ENCODE measurements at regions not wholly inside any gene's neighbourhood (a gene's known extent, or its start where the extent isn't known, plus 50 kb on each side); places are given as distances from the start of the nearest gene placed in this dataset.
"Not testable (repeated sequence)": the region's sequence is repeated elsewhere in the genome, so short reads cannot be mapped to it uniquely, and the experiment has no call there.

DNA sequence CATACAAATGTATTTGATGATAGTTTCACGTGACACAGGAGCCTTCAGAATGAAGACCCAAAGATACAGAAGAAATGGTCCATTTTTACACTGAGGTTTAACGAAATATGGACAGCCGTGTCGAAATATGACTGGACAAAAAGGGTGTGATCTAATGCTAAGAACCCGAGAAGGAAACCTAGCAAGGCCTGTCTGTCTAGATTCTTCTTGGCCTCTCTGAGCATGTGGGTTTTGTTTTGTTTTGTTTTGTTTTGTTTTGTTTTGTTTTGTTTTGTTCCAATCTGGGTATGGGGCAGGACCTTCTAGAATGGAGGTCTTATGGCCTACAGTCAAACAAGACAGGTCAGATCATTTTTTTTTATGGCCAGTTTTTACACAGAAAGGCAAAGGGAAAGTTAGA lies 242.7 kb upstream of the STT3B start:
- no peak for DNase-seq (ENCODE audit: low read depth)

GRCh38 chr3:31291818-31292217 lies 240.9 kb upstream of the STT3B start:
- DNase-seq (ENCODE audit: low read depth), result no peak

DNA sequence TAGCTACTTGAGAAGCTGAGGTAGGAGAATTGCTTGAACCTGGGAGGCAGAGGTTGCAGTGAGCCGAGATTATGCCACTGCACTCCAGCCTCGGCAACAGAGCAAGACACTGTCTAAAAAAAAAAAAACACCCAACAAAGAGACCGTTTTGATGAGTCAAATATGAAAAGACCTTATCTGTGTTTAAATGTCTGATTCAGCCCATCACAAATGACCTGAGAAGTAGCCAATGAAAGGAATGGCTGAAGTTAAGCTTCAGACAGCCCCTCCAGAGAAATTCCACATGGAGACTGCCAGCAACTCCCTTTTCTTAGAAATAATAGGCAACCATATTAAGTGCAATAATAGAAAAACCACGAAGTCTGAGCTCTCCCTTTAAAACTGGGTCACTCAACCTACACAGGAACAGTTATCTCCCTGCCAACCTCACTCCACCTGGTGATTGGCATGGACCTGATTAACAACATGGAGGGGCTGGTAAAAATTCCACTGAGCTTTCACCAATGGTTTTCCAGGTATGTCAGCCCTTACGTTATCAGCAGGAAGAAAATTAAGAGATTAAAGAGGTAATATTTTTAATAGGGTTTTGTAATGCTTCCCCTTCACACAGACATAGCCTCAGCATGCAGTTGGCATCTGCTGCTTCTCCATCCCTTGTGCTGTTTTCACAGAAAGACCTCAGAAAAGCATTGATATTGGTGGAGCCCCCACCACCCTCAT lies 238.1 kb upstream of the STT3B start:
- DNase-seq (ENCODE audit: low read depth), result no peak

DNA sequence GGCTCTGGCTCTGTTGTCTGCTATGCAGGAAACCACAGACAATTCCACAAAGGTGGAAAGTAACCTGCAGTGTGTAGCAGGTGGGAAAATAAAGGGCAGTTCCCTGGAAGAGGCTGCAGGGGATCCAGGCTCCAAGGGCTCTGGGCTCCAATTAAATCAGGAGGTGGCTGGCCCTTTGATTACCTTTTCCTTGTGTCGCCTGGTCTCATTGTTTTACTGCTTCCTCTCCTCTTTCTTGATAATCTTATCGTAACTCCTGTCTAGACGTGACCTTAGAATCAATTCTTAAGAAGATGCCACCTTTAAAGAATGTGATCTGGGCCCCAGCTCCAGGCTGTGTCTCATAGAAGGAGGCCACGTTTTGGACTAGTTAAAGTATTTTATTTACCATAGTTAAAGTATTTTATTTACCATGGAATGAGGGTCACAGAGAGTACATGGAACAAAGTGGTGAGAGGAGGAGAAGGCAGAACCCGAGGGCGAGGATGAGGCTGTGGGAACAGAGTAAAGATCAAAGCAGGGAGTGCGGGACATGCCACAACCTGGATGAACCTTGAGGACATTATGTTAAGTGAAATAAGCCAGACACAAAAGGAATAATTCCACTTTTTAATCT lies 237.5 kb upstream of the STT3B start:
- DNase-seq (ENCODE audit: low read depth), result no peak

DNA sequence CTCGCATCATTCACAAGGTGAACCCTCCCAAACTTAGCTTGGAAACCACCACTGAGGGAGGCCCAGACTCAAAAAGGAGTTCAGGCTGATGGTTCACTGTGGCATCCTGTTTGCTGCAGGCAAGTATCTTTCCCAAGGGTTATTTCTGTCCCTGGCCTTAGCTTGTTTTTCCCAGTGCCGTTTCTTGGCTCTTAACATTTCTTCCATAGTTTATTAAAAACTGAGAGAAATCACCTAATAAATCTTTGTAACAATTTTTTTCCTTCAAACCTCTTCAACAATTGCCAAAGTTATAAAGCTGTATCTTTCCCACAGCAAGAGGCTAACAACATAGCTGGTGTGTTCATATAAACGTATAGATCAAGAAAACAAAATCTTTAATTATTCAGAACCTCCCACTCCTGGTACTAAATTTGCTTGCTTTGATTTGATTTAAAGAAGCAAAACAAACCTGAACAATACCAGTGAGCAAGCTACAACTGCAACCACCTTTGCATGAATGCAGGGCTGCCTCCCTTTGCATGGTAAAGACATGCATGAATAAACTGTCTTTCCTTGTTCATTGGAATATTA lies 234.9 kb upstream of the STT3B start:
- no peak for DNase-seq (ENCODE audit: low read depth)

DNA sequence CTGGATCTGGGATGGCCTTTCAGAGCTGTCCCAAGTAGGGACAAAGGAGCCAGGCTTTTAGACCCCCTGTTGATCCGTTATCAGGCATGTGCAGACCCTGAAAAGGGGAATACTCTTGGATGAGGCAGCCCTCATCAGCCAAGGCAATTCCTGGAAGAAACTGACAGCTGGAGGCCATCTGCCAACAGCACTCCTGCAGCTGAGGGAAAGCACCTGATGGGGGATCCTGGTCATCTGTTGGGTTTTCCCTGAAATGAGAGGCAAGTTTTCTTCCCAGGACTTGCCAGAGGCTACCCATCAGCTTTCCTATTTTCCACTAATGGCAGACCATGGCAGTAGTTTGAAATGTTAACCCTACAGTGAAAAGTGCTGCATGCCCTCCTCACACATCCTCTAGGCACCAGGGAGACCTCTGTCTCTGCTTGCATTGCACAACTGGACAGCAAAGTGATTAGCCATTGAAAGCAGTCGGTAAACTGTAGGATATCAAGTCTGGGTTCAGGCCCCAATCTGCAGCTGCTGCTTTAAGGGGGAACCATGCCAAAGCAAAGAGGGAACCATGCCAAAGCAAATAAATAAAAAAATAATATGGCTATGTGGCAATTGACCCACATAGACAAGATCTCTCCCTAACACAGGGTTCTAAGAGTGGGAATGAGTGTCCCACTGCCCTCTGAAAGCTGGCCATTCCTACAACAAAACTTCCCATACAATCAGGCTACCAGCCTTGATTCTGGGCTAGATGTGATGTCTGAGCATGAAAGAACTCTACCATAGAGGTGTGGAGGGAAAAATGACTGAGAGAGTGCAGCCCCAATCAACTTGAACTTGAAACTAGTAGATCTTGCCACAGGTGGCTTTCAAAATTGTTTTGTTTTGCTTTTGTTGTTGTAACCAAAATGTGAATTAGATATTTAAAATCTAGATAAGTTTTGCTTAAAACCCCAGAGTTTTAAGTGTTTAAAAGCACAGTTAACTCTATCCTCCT lies 232.0 kb upstream of the STT3B start:
- DNase-seq (ENCODE audit: low read depth), result no peak

GRCh38 chr3:31302343-31302742 lies 230.4 kb upstream of the STT3B start:
- DNase-seq (ENCODE audit: low read depth), result no peak

DNA sequence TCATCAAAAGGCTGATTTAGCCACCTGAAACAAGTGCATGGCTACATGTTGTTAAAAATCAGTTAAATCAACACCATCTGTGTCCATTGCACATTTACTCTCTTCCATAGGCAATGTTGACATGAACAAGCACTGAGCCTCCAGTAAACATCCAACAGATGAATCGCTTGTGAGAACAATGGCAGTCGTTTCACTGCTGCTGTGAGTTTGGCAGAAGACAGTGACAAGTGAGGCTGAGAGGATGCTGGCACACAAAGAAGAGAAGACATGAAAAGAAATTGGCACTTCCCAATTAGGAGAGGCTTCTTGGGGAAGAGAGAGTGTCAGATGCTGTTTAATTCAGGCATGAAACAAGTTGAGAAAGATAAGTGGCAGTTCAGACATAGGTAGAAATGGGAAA lies 227.4 kb upstream of the STT3B start:
- DNase-seq (ENCODE audit: low read depth), result no peak

DNA sequence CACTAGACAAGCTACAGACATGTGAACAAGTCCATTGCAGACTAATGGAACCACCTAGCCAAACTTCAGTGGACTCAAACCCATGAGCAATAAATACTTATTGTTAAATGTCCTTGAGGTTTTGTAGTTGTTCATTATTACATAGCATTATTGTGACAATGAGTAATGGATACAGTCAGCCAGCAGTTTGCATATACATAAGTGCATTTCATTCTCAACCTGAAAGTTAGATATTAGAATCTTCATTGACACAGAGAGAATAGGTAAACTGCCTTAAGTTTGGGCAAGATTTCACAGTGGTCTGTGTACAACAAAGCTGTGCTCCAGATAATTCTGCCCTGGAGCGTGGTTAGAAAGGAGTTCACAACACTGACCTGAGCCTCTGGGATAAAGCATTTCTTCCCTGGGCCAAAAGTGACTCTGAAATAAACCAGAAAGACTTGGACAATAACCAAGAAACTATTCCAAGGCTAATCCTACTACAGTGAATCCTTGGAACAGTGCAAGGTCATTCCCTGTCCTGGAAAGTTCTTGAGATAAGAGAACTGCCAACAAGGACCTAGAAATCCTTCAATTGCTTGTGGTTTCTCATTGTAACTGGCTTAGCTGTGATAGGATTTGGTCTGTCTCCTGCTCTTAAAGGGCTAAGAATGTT lies 225.5 kb upstream of the STT3B start:
- DNase-seq (ENCODE audit: low read depth), result no peak

- DNase-seq (ENCODE audit: low read depth), result no peak
Measured at GRCh38 chr3:31311559-31311958, 221.2 kb upstream of the STT3B start.

DNA sequence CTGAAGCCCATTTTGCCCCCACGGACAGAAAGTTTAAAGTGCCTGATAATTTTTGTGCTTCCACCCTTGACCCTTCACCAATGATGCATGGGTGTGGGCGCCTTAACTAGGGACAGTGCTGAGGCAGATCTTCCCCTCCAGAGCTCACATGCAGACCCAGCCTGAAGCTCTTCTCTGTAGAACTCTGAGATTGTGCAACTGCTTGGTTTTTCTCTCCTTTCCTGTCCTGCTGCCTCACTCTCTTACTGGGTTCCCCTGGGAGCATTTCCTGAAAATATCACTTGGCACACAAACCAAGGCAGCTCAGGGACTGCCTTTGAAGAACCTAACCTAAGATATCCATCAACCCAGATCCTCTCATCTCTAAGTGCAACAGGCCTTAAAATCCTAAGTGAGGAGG lies 220.3 kb upstream of the STT3B start:
- DNase-seq (ENCODE audit: low read depth), result no peak

GRCh38 chr3:31314258-31314657 lies 218.5 kb upstream of the STT3B start:
- DNase-seq (ENCODE audit: low read depth), result no peak

GRCh38 chr3:31319332-31319731 lies 213.4 kb upstream of the STT3B start:
- DNase-seq (ENCODE audit: low read depth), result no peak

- DNase-seq (ENCODE audit: low read depth), result no peak
Measured at GRCh38 chr3:31321620-31322019, 211.1 kb upstream of the STT3B start.

GRCh38 chr3:31322460-31322859 lies 210.3 kb upstream of the STT3B start:
- DNase-seq (ENCODE audit: low read depth), result no peak

DNA sequence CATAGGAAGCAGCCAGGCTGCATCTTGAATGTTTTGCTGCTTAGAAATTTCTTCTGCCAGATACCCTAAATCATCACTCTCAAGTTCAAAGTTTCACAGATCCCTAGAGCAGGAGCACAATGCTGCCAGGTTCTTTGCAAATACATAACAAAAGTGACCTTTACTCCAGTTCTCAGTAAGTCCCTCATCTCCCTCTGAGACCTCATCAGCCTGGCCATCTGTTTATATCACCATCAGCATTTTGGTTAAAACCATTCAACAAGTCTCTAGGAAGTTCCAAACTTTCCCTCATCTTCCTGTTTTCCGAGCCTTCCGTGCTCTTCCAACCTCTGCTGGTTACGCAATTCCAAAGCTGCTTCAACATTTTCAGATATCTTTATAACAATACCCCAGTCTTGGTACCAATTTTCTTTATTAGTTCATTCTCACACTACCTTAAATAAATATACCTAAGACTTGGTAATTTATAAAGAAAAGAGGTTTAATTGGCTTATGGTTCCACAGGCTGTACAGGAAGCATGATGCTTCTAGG lies 204.8 kb upstream of the STT3B start:
- not testable (repeated sequence) for DNase-seq (ENCODE audit: low read depth)

DNA sequence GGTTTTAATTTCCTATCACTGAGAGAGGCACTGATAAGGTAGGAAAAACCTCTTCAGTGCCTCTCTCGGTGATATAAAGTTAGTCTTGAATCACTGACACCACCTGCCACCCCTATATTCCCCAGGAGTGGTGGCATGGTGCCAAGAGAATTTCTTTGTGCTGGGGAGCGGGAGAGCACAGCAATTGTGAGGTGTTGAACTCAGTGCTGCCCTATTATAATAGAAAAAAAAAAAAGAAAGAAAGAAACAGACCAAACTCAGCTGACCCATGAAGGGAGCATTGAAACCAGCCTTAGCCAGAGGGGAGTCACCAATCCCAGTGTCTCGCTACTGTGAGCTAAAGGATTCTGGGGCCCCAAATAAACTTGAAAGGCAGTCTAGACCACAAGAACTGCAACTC lies 201.4 kb upstream of the STT3B start:
- no peak for DNase-seq (ENCODE audit: low read depth)

GRCh38 chr3:31341130-31341529 lies 191.6 kb upstream of the STT3B start:
- DNase-seq (ENCODE audit: low read depth), result no peak

- DNase-seq (ENCODE audit: low read depth), result no peak
Measured at GRCh38 chr3:31343075-31343474, 189.7 kb upstream of the STT3B start.

- no peak for DNase-seq (ENCODE audit: low read depth)
Measured at GRCh38 chr3:31345581-31345980, 187.1 kb upstream of the STT3B start.

DNA sequence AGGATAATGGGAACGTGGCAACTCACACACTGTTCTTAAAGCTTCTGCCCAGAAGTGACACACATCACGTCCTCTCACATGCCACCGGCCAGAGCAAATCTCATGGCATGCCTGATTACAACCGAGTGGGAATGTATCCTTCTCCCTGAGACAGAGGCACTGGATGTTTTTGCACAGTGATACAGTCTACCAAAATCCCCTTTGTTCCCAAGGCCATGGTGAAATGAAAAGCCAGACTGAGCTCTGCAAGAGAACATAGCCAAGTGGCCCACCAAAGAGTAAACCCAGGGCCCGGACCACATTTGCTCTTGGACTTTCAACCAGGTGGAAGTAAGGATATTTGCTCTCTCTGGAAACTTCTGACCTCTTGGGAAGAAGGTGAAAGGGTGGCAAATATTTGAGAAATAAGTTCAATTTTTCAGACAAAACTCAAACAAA lies 186.2 kb upstream of the STT3B start:
- no peak for DNase-seq (ENCODE audit: low read depth)

All from CMK (cell line).